ENCODE measurements at regions not wholly inside any gene's neighbourhood (a gene's known extent, or its start where the extent isn't known, plus 50 kb on each side); places are given as distances from the start of the nearest gene placed in this dataset.

- TF ChIP-seq, protein P1, sequence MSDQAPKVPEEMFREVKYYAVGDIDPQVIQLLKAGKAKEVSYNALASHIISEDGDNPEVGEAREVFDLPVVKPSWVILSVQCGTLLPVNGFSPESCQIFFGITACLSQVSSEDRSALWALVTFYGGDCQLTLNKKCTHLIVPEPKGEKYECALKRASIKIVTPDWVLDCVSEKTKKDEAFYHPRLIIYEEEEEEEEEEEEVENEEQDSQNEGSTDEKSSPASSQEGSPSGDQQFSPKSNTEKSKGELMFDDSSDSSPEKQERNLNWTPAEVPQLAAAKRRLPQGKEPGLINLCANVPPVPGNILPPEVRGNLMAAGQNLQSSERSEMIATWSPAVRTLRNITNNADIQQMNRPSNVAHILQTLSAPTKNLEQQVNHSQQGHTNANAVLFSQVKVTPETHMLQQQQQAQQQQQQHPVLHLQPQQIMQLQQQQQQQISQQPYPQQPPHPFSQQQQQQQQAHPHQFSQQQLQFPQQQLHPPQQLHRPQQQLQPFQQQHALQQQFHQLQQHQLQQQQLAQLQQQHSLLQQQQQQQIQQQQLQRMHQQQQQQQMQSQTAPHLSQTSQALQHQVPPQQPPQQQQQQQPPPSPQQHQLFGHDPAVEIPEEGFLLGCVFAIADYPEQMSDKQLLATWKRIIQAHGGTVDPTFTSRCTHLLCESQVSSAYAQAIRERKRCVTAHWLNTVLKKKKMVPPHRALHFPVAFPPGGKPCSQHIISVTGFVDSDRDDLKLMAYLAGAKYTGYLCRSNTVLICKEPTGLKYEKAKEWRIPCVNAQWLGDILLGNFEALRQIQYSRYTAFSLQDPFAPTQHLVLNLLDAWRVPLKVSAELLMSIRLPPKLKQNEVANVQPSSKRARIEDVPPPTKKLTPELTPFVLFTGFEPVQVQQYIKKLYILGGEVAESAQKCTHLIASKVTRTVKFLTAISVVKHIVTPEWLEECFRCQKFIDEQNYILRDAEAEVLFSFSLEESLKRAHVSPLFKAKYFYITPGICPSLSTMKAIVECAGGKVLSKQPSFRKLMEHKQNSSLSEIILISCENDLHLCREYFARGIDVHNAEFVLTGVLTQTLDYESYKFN (CRISPR knock-in tag; conservative IDR thresholded peaks at IDR 0.05) = no peak
- TF ChIP-seq FOXO4 (CRISPR knock-in tag; conservative IDR thresholded peaks at IDR 0.05) (no peak), ATF7 (IDR thresholded peaks at IDR 0.05) (no peak), ATF7 (CRISPR knock-in tag; IDR thresholded peaks at IDR 0.05) (no peak), ZNF746 (CRISPR knock-in tag; IDR thresholded peaks at IDR 0.05) (no peak)
These were observed 751.1 kb downstream of the CCDC85A start (continued) for GRCh38 chr2:56934866-56935265.

GRCh38 chr2:56940054-56940453 lies 756.3 kb downstream of the CCDC85A start:
- no peak overlapping the region for H3K4me3 ChIP-seq (replicated peaks in 1 of 3; ENCODE audit: insufficient read depth in 1 of 3, low read depth in 2 of 3, low read length in 3 of 3)
- H3K27ac ChIP-seq (ENCODE audit: extremely low read length, insufficient read depth, low read length) = no peak overlapping the region
- no peak overlapping the region for H3K9ac ChIP-seq (ENCODE audit: insufficient read depth, low read depth, low read length)
- no peak overlapping the region for H2AFZ ChIP-seq (ENCODE audit: low read length)
- FAIRE-seq (no peak), DNase-seq (ENCODE audit: low spot score) (no peak), ATAC-seq (no peak)
- ChIA-PET POLR2A (no interaction called here), CTCF (ENCODE audit: low intra/inter-chr PET ratio, low total read pairs) (no interaction called here)
- in situ Hi-C loops (cut with HindIII; ENCODE audit: extremely low pct_ligation_motif_present, low pct_unique_long_range_greater_than_20kb) = no loop called here
- H3K27me3 ChIP-seq (ENCODE audit: control insufficient read depth in 1 of 2, insufficient read depth in 2 of 2, low read length in 2 of 2) = no peaks in the 10 kb centered on the region
- peaks cover 88% of the 10 kb centered on the region for H3K9me3 ChIP-seq (ENCODE audit: low read length)
- H3K4me2 ChIP-seq (ENCODE audit: low read depth, low read length) = no peak overlapping the region
- TF ChIP-seq NKX3-1 (CRISPR knock-in tag; IDR thresholded peaks at IDR 0.05) (no peak), MAFF (IDR thresholded peaks at IDR 0.05; ENCODE audit: low read depth, low read length) (peak; percentile 56; the same call in 1 of the 2 replicates), SALL1 (CRISPR knock-in tag; IDR thresholded peaks at IDR 0.05) (no peak), MAFK (conservative IDR thresholded peaks at IDR 0.05 in 1 of 2, IDR thresholded peaks at IDR 0.05 in 1 of 2; ENCODE audit: low read length in 2 of 2) (peak; percentile 24 to 74; a peak in 2 of 4 replicates)
- H3K4me1 ChIP-seq (ENCODE audit: insufficient read depth, low read length) = no peaks in the 10 kb centered on the region
- no peaks in the 10 kb centered on the region for H4K20me1 ChIP-seq (ENCODE audit: insufficient read depth, low read length)
- intact Hi-C loops (cut with micrococcal nuclease; ENCODE audit: unreplicated experiment) = no loop called here
- H3K36me3 ChIP-seq (replicated peaks in 1 of 2; ENCODE audit: control insufficient read depth in 1 of 2, insufficient read depth in 2 of 2, low read length in 2 of 2) = no peaks in the 10 kb centered on the region
- no peaks in the 10 kb centered on the region for H3K79me2 ChIP-seq (ENCODE audit: insufficient read depth, low read length)
- no TSS peak for BruUV-seq (replicated peaks)
